ENCODE measurements at regions not wholly inside any gene's neighbourhood (a gene's known extent, or its start where the extent isn't known, plus 50 kb on each side); places are given as distances from the start of the nearest gene placed in this dataset.
"Not testable (repeated sequence)": the region's sequence is repeated elsewhere in the genome, so short reads cannot be mapped to it uniquely, and the experiment has no call there.

DNA sequence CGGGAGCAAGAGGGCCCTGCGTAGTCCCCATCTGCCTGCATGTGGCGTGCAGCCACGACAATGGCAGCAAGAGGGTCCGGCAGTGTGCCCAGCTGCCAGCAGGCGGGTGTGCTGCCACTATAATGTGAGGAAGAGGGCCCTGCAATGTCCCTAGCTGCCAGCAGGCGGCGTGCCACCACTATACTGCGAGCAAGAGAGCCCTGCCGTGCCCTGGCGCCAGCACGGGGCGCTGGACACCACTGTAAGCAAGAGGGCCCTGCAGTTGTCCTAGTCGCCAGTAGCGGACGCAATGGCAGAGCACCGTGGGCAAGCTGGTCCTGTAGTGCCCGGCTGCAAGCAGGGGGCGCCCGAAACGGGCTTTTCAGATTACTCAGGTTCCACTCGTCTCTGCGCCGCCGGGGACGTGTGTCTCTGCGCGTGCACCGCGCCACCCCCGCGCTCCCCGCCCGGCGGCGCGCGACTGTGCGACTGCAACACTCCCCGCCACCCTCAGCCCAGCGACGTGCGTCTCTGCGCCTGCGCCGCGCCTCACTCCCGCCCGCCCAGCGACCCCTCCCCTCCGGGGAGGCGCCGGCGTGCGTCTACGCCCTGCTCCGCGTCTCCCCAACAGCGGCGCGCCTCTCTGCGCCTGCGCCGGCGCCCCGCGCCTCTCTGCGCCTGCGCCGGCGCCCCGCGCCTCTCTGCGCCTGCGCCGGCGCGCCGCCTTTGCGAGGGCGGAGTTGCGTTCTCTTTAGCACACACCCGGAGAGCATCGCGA lies 159.4 kb upstream of the FRG2B start:
- H3K9ac ChIP-seq (ENCODE audit: low read length); H2BK120ac ChIP-seq (ENCODE audit: low read depth, low read length); H3K4me1 ChIP-seq (ENCODE audit: control insufficient read depth, low read depth, low read length); H2BK5ac ChIP-seq (ENCODE audit: low read length); H2AK5ac ChIP-seq (ENCODE audit: low read length); H3K4ac ChIP-seq (ENCODE audit: low read depth, low read length); H3K23ac ChIP-seq (ENCODE audit: low read length); H3K4me3 ChIP-seq (ENCODE audit: low read length); H3K56ac ChIP-seq (ENCODE audit: low read length); H3K18ac ChIP-seq (ENCODE audit: low read length); H2BK15ac ChIP-seq (replicated peaks; ENCODE audit: low read depth); H4K5ac ChIP-seq (ENCODE audit: low read length); H3K4me2 ChIP-seq (ENCODE audit: low read length); H3K79me2 ChIP-seq (ENCODE audit: control insufficient read depth, insufficient read depth, low read length); H3K36me3 ChIP-seq (ENCODE audit: control insufficient read depth, insufficient read depth, low read length); H3K79me1 ChIP-seq (ENCODE audit: low read length); H3K27ac ChIP-seq (ENCODE audit: low read depth, low read length); H4K8ac ChIP-seq (ENCODE audit: low read depth, low read length); H3K27me3 ChIP-seq (ENCODE audit: insufficient read depth, low read length, poor library complexity); DNase-seq: not testable (repeated sequence)
- WGBS (ENCODE audit: extremely low coverage, insufficient coverage, low lambda C conversion rate): no CpG with 5 or more reads among the region's 85 CpGs

DNA sequence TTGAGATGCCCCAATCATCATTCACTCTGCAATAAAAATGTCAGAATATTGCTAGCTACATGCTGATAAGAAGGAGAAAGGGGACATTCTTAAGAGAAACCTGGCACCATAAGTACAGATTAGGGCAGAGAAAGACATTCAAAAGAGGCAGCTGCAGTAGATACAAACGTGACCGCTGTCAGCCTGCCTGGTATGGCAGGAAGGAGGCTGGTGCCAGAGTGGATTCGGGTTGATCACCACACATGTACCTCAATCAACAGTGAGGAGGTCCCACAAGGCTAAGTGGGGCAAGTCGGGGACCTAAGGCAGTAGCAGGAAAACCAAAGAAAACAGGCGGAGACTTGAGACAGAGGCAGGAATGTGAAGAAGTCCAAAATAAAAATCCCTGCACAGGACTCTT lies 158.6 kb upstream of the FRG2B start:
- not testable (repeated sequence) for H3K27me3 ChIP-seq (ENCODE audit: insufficient read depth, low read length, poor library complexity)
- WGBS (ENCODE audit: extremely low coverage, insufficient coverage, low lambda C conversion rate): no CpG with 5 or more reads among the region's 5 CpGs

DNA sequence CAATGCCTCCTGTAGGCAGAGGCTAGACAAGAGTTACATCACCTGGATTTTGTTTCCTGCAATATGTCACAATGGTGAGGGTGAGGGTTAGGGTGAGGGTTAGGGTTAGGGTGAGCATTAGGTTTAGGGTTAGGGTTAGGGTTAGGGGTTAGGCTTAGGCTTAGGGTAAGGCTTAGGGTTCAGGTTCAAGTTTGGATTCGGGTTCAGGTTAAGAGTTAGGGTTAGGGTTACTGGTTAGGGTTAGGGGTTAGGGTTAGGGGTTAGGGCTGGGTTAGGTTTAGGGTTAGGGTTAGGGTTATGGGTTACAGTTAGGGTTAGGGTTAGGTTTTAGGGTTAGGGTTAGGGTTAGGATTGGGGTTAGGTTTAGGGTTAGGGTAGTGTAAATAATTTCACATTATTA lies 138.7 kb upstream of the FRG2B start:
- H2BK15ac ChIP-seq (replicated peaks; ENCODE audit: low read depth); H3K4me3 ChIP-seq (ENCODE audit: low read length); H3K23ac ChIP-seq (ENCODE audit: low read length); H2BK5ac ChIP-seq (ENCODE audit: low read length); H3K36me3 ChIP-seq (ENCODE audit: control insufficient read depth, insufficient read depth, low read length); H2AK5ac ChIP-seq (ENCODE audit: low read length); H3K9ac ChIP-seq (ENCODE audit: low read length); H3K56ac ChIP-seq (ENCODE audit: low read length); H3K4ac ChIP-seq (ENCODE audit: low read depth, low read length); H3K4me1 ChIP-seq (ENCODE audit: control insufficient read depth, low read depth, low read length); H3K18ac ChIP-seq (ENCODE audit: low read length); H4K8ac ChIP-seq (ENCODE audit: low read depth, low read length); DNase-seq; H3K27me3 ChIP-seq (ENCODE audit: insufficient read depth, low read length, poor library complexity); H3K79me1 ChIP-seq (ENCODE audit: low read length); H3K79me2 ChIP-seq (ENCODE audit: control insufficient read depth, insufficient read depth, low read length); H3K4me2 ChIP-seq (ENCODE audit: low read length); H2BK120ac ChIP-seq (ENCODE audit: low read depth, low read length); H3K27ac ChIP-seq (ENCODE audit: low read depth, low read length); H4K5ac ChIP-seq (ENCODE audit: low read length): not testable (repeated sequence)
- WGBS (ENCODE audit: extremely low coverage, insufficient coverage, low lambda C conversion rate): no CpG with 5 or more reads among the region's 1 CpG

More for the DNA sequence above, 158.6 kb upstream of the FRG2B start:
- H3K27ac ChIP-seq (ENCODE audit: low read depth, low read length); H2BK15ac ChIP-seq (replicated peaks; ENCODE audit: low read depth); H4K5ac ChIP-seq (ENCODE audit: low read length); H2BK5ac ChIP-seq (ENCODE audit: low read length); H4K8ac ChIP-seq (ENCODE audit: low read depth, low read length); H3K4me3 ChIP-seq (ENCODE audit: low read length); DNase-seq; H3K9ac ChIP-seq (ENCODE audit: low read length); H3K4me1 ChIP-seq (ENCODE audit: control insufficient read depth, low read depth, low read length); H3K4me2 ChIP-seq (ENCODE audit: low read length); H3K18ac ChIP-seq (ENCODE audit: low read length); H3K56ac ChIP-seq (ENCODE audit: low read length); H3K36me3 ChIP-seq (ENCODE audit: control insufficient read depth, insufficient read depth, low read length); H3K4ac ChIP-seq (ENCODE audit: low read depth, low read length); H2AK5ac ChIP-seq (ENCODE audit: low read length); H3K79me1 ChIP-seq (ENCODE audit: low read length); H3K23ac ChIP-seq (ENCODE audit: low read length); H3K79me2 ChIP-seq (ENCODE audit: control insufficient read depth, insufficient read depth, low read length); H2BK120ac ChIP-seq (ENCODE audit: low read depth, low read length): not testable (repeated sequence)

DNA sequence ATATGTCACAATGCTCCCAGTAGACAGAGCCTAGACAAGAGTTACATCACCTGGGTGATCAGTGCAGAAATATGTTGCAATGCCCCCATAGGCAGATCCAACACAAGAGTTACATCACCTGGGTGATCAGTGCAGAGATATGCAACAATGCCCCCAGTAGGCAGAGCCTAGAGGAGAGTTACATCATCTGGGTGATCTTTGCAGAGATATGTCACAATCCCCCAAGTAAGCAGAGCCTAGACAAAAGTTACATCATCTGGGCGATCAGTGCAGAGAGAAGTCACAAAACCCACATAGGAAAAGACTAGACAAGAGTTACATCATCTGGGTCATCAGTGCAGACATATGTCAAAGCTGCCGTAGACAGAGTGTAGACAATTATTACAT lies 138.2 kb upstream of the FRG2B start:
- no CpG with 5 or more reads among the region's 2 CpGs for WGBS (ENCODE audit: extremely low coverage, insufficient coverage, low lambda C conversion rate)
- not testable (repeated sequence) for H3K27ac ChIP-seq (ENCODE audit: low read depth, low read length); H3K9ac ChIP-seq (ENCODE audit: low read length); H3K27me3 ChIP-seq (ENCODE audit: insufficient read depth, low read length, poor library complexity); H3K79me2 ChIP-seq (ENCODE audit: control insufficient read depth, insufficient read depth, low read length); H3K36me3 ChIP-seq (ENCODE audit: control insufficient read depth, insufficient read depth, low read length); H3K4ac ChIP-seq (ENCODE audit: low read depth, low read length); H4K5ac ChIP-seq (ENCODE audit: low read length); H3K4me1 ChIP-seq (ENCODE audit: control insufficient read depth, low read depth, low read length); DNase-seq; H2BK15ac ChIP-seq (replicated peaks; ENCODE audit: low read depth); H2BK120ac ChIP-seq (ENCODE audit: low read depth, low read length); H3K4me2 ChIP-seq (ENCODE audit: low read length); H2AK5ac ChIP-seq (ENCODE audit: low read length); H3K23ac ChIP-seq (ENCODE audit: low read length); H2BK5ac ChIP-seq (ENCODE audit: low read length); H4K8ac ChIP-seq (ENCODE audit: low read depth, low read length); H3K18ac ChIP-seq (ENCODE audit: low read length); H3K4me3 ChIP-seq (ENCODE audit: low read length); H3K79me1 ChIP-seq (ENCODE audit: low read length); H3K56ac ChIP-seq (ENCODE audit: low read length)

DNA sequence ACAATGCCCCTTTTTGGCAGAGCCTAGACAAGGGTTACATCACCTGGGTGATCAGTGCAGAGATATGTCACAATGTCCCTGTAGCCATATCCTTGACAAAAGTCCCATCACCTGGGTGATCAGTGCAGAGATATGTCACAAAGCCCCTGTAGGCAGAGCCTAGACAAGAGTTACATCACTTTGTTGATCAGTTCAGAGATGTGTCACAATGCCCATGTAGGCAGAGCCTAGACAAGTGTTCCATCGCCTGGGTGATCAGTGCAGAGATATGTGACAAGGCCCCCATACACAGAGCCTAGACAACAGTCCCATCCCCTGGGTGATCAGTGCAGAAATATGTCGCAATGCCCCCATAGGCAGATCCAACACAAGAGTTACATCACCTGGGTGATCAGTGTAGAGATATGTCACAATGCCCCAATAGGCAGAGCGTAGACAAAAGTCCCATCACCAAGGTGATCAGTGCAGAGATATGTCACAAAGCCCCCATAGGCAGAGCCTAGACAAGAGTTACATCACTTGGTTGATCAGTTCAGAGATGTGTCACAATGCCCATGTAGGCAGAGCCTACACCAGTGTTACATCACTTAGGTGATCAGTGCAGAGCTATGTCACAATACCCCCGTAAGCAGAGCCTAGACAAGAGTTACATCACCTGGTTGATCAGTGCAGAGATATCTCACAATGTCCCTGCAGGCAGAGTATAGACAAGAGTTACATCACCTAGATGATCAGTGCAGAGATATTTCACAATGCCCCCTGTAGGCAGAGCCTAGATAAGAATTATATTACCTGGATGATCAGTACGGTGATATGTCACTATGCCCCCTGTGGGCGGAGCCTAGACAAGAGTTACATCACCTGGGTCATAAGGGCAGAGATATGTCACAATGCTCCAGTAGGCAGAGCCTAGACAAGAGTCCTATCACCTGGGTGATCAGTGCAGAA lies 137.6 kb upstream of the FRG2B start:
- not testable (repeated sequence) for H3K27me3 ChIP-seq (ENCODE audit: insufficient read depth, low read length, poor library complexity); H3K4ac ChIP-seq (ENCODE audit: low read depth, low read length); H3K18ac ChIP-seq (ENCODE audit: low read length); H3K56ac ChIP-seq (ENCODE audit: low read length); H4K5ac ChIP-seq (ENCODE audit: low read length); H3K27ac ChIP-seq (ENCODE audit: low read depth, low read length); H3K9ac ChIP-seq (ENCODE audit: low read length); H2BK5ac ChIP-seq (ENCODE audit: low read length); H3K36me3 ChIP-seq (ENCODE audit: control insufficient read depth, insufficient read depth, low read length); H3K79me1 ChIP-seq (ENCODE audit: low read length); H3K4me2 ChIP-seq (ENCODE audit: low read length); H3K4me1 ChIP-seq (ENCODE audit: control insufficient read depth, low read depth, low read length); H2BK15ac ChIP-seq (replicated peaks; ENCODE audit: low read depth); H4K8ac ChIP-seq (ENCODE audit: low read depth, low read length); H2AK5ac ChIP-seq (ENCODE audit: low read length); DNase-seq; H3K79me2 ChIP-seq (ENCODE audit: control insufficient read depth, insufficient read depth, low read length); H2BK120ac ChIP-seq (ENCODE audit: low read depth, low read length); H3K23ac ChIP-seq (ENCODE audit: low read length)
- no CpG with 5 or more reads among the region's 6 CpGs for WGBS (ENCODE audit: extremely low coverage, insufficient coverage, low lambda C conversion rate)
- peak overlapping the region; percentile 28 for H3K4me3 ChIP-seq (ENCODE audit: low read length)

Measured in mesendoderm (in vitro differentiated cells).